Neural cell (in vitro differentiated cells): ENCODE measurements at regions not wholly inside any gene's neighbourhood (a gene's known extent, or its start where the extent isn't known, plus 50 kb on each side); places are given as distances from the start of the nearest gene placed in this dataset.

ENCODE experiments used
- H2AFZ ChIP-seq: fragments of 200-600, 300-800 bp; sonication (generic), shearing (Covaris generic); 2 replicates; pipeline ENCODE4 v1.6.0; 2014; ENCODE audit warnings: low read depth, mild to moderate bottlenecking, antibody characterized with exemption, low read length, moderate library complexity
- H3F3A ChIP-seq: fragments of 200-600 bp; shearing (Covaris generic); 2 replicates; pipeline ENCODE4 v1.6.1; 2016; ENCODE audit warnings: mild to moderate bottlenecking, moderate library complexity, mixed read lengths, antibody characterized with exemption, low read length; ENCODE audit not compliant: insufficient read depth, poor library complexity, severe bottlenecking
- H3K27ac ChIP-seq: fragments of 200-600, 300-800 bp; sonication (generic), shearing (Covaris generic); 2 replicates; pipeline ENCODE4 v1.5.1; 2014; ENCODE audit warnings: mild to moderate bottlenecking, low read length, moderate library complexity
- H3K27me3 ChIP-seq: fragments of 300-800, 200-600 bp; sonication (generic), shearing (Covaris generic); 2 replicates; pipeline ENCODE4 v1.6.0; 2014; ENCODE audit warnings: mild to moderate bottlenecking, low read depth, low read length, moderate library complexity; ENCODE audit not compliant: insufficient read depth
- H3K36me3 ChIP-seq: fragments of 300-800, 200-600 bp; sonication (generic), shearing (Covaris generic); 2 replicates; pipeline ENCODE4 v1.5.1; 2014; ENCODE audit warnings: mild to moderate bottlenecking, antibody characterized with exemption, low read length, moderate library complexity; ENCODE audit not compliant: insufficient read depth
- H3K4me2 ChIP-seq: fragments of 300-800, 200-600 bp; sonication (generic), shearing (Covaris generic); 2 replicates; pipeline ENCODE4 v1.6.0; 2014; ENCODE audit warnings: mild to moderate bottlenecking, low read length
- H3K4me3 ChIP-seq: fragments of 300-800, 200-600 bp; sonication (generic), shearing (Covaris generic); 2 replicates; pipeline ENCODE4 v1.5.1; 2014; ENCODE audit warnings: mild to moderate bottlenecking, low read length, moderate library complexity
- H3K79me2 ChIP-seq: fragments of 200-600 bp; shearing (Covaris generic); replicated peaks from 2 replicates; pipeline ENCODE4 v1.6.0; 2014; ENCODE audit warnings: mild to moderate bottlenecking, low read length, moderate library complexity; ENCODE audit not compliant: insufficient read depth
- H3K9ac ChIP-seq: fragments of 300-800, 200-600 bp; sonication (generic), shearing (Covaris generic); 2 replicates; pipeline ENCODE4 v1.6.1; 2016; ENCODE audit warnings: mild to moderate bottlenecking, low read length, mixed read lengths
- H3K9me2 ChIP-seq: fragments of 200-600 bp; shearing (Covaris generic); 2 replicates; pipeline ENCODE4 v1.6.1; 2016; ENCODE audit warnings: mild to moderate bottlenecking, low read length, mixed read lengths; ENCODE audit not compliant: insufficient read depth
- H3K9me3 ChIP-seq: fragments of 200-600, 300-800 bp; sonication (generic), shearing (Covaris generic); 2 replicates; pipeline ENCODE4 v1.6.1; 2016; ENCODE audit warnings: mild to moderate bottlenecking, mixed run types, low read length, moderate library complexity, mixed read lengths
- H4K20me1 ChIP-seq: fragments of 200-600 bp; shearing (Covaris generic); 2 replicates; pipeline ENCODE4 v1.6.1; 2016; ENCODE audit warnings: mild to moderate bottlenecking, mixed run types; ENCODE audit not compliant: insufficient read depth
- CTCF ChIP-seq: fragments of 450-650 bp; IDR thresholded peaks from 2 replicates; pipeline ENCODE4 v1.5.1; 2014; ENCODE audit warnings: antibody characterized with exemption, mild to moderate bottlenecking, moderate library complexity; ENCODE audit not compliant: poor library complexity, severe bottlenecking
- EP300 ChIP-seq: fragments of 450-650 bp; conservative IDR thresholded peaks from 2 replicates; pipeline ENCODE4 v1.6.1; 2014; ENCODE audit warnings: antibody characterized with exemption, mild to moderate bottlenecking, moderate library complexity; ENCODE audit not compliant: poor library complexity, severe bottlenecking
- EZH2 ChIP-seq: fragments of 200-600, 300-800 bp; shearing (Covaris generic), sonication (generic); IDR thresholded peaks from 2 replicates; pipeline ENCODE4 v1.6.1; 2014; ENCODE audit warnings: antibody characterized with exemption, low read length, borderline replicate concordance, mild to moderate bottlenecking; ENCODE audit not compliant: insufficient read depth, poor library complexity, severe bottlenecking
- MXI1 ChIP-seq: fragments of 450-650 bp; conservative IDR thresholded peaks from 2 replicates; pipeline ENCODE4 v1.6.1; 2014; ENCODE audit warnings: antibody characterized with exemption, mild to moderate bottlenecking; ENCODE audit not compliant: poor library complexity, severe bottlenecking
- POLR2AphosphoS5 ChIP-seq: IDR thresholded peaks from 2 replicates; pipeline ENCODE4 v1.6.1; 2012
- RAD21 ChIP-seq: fragments of 450-650 bp; conservative IDR thresholded peaks from 2 replicates; pipeline ENCODE4 v1.6.1; 2014; ENCODE audit warnings: antibody characterized with exemption, mild to moderate bottlenecking, moderate library complexity
- REST ChIP-seq: IDR thresholded peaks from 2 replicates; pipeline ENCODE4 v1.6.1; 2012; ENCODE audit warnings: borderline replicate concordance
- SMC3 ChIP-seq: fragments of 450-650 bp; conservative IDR thresholded peaks from 2 replicates; pipeline ENCODE4 v1.6.1; 2014; ENCODE audit warnings: antibody characterized with exemption, mild to moderate bottlenecking, moderate library complexity; ENCODE audit not compliant: poor library complexity
- TAF1 ChIP-seq: IDR thresholded peaks from 2 replicates; pipeline ENCODE4 v1.6.1; 2012; ENCODE audit warnings: low read depth

GRCh38 chr11:39786281-39786680 is 1673.2 kb downstream of the LRRC4C start:
- Histone ChIP-seq H3K27me3 (no peaks in the 10 kb centered on the region), H4K20me1 (no peaks in the 10 kb centered on the region), H3K9me3 (no peaks in the 10 kb centered on the region), H2AFZ (no peak overlapping the region), H3K79me2 (no peaks in the 10 kb centered on the region), H3F3A (no peaks in the 10 kb centered on the region), H3K9me2 (no peaks in the 10 kb centered on the region), H3K9ac (no peak overlapping the region), H3K4me3 (no peak overlapping the region), H3K4me2 (no peak overlapping the region), H3K36me3 (no peaks in the 10 kb centered on the region), H3K27ac (no peak overlapping the region)
- TF ChIP-seq MXI1 (no peak), CTCF (no peak), TAF1 (no peak), SMC3 (no peak), EZH2 (no peak), REST (no peak), RAD21 (no peak), POLR2AphosphoS5 (no peak), EP300 (no peak)

- H3K27ac ChIP-seq: no peak overlapping the region
- H3K36me3 ChIP-seq: no peaks in the 10 kb centered on the region
- no peak overlapping the region for H3K9ac ChIP-seq
- no peaks in the 10 kb centered on the region for H3K9me3 ChIP-seq
- no peaks in the 10 kb centered on the region for H3F3A ChIP-seq
- no peaks in the 10 kb centered on the region for H3K9me2 ChIP-seq
- H4K20me1 ChIP-seq: no peaks in the 10 kb centered on the region
- no peak for TF ChIP-seq POLR2AphosphoS5
- TF ChIP-seq MXI1: no peak
- no peak for TF ChIP-seq REST
- TF ChIP-seq EZH2: no peak
- TF ChIP-seq CTCF: no peak
- TF ChIP-seq EP300: no peak
- no peak for TF ChIP-seq TAF1
- no peak for TF ChIP-seq SMC3
- TF ChIP-seq RAD21: no peak
- no peak overlapping the region for H2AFZ ChIP-seq
- no peaks in the 10 kb centered on the region for H3K79me2 ChIP-seq
- no peak overlapping the region for H3K4me3 ChIP-seq
- no peaks in the 10 kb centered on the region for H3K27me3 ChIP-seq
- H3K4me2 ChIP-seq: no peak overlapping the region
Observed at GRCh38 chr11:39784873-39785272, 1674.6 kb downstream of the LRRC4C start.
